GM19328 (cell line): ENCODE measurements at regions not wholly inside any gene's neighbourhood (a gene's known extent, or its start where the extent isn't known, plus 50 kb on each side); places are given as distances from the start of the nearest gene placed in this dataset.

Experiments
- ATAC-seq: cut with Tn5 transposase; IDR thresholded peaks from one replicate; pipeline ENCODE4 v1.9.1; 2021; ENCODE audit warnings: mild to moderate bottlenecking, moderate library complexity; ENCODE audit not compliant: unreplicated experiment

DNA sequence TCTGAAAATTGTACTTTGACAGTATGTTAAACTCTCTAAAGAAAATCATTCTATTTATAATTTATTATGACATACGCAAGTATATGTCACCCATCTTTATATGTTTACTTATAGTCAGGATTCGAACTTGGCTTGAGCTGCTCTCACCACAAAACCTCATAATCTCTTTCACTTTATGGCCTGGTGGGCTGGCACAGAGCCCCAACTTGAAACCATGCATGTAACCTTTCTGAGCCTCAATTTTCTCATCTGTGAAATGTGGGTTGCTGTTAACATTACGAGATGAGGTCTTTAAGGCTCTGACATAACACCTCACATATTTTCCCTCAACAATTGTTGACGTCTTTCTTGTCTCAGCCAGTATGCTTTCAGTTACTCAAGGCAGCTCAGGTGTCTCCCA, 69.4 kb upstream of the PFN2 start:
- no peak for ATAC-seq

DNA sequence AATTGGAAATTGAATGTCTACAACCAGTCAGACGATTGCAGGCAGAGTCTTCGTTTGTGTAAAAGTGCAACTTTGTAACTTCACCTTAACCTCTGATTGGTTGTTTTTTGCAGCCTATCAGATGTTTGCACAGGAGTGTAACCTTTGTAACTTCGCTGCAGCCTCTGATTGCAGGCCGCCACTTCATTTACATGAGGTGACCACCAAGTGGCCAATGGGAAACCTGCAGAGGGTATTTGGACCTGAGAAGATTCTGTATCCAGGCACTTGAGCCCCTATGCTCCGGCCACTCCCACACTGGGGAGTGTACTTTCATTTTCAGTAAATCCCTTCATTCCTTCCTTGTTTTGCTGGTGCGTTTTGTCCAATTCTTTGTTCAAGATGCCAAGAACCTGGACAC, 68.1 kb upstream of the PFN2 start:
- no peak for ATAC-seq

DNA sequence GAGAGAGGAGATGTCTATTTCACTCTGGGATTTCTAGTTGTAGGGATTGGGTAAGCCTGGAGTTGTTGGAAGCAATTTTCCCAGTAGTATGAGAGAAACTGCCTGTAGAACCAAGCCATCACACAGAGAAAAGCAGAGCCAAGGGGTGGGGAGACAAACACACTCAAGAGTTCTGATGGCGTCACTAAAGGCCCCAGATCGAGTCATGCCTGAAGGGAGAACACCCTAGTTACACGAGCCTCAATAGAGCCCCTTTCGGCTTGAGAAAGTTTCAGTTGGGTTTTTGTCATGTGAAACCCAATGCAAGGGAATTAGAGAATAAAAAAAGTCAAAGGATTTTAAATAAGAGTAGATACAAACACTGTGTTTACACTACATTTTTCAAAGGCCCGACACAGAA, 66.1 kb upstream of the PFN2 start:
- no peak for ATAC-seq

DNA sequence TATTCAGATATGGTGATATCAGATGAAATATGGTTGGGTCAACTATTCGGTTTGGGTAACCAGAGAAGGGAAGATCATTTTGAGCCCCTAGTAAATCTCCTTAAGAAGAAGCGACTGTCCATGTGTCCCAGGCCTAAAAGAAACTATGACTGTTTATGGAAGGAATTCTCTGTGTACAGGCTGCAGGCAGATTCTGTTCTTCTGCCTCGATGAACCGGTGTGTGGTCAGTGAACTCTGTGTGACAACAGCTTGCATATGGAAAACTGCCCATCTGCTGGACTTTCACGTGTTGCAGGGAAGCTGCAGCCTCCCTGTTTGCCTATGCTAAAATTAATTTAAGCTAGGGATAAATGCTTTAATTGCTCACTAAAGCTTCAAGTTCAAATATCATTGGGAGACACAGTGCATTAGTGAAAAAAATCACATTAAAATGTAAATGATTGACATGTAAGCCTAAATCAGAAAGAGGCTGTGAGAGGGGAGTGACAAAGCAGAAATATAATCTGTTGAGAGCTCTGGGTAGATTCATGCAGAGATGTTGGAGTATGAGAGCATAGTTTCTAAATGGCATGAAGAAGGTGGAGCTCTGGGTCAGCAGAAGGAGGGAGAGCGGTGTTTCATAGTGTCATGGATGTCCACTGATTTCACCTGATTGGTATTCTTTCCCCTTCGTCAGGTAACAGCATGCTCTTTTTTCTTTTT, 65.4 kb upstream of the PFN2 start:
- no peak for ATAC-seq

DNA sequence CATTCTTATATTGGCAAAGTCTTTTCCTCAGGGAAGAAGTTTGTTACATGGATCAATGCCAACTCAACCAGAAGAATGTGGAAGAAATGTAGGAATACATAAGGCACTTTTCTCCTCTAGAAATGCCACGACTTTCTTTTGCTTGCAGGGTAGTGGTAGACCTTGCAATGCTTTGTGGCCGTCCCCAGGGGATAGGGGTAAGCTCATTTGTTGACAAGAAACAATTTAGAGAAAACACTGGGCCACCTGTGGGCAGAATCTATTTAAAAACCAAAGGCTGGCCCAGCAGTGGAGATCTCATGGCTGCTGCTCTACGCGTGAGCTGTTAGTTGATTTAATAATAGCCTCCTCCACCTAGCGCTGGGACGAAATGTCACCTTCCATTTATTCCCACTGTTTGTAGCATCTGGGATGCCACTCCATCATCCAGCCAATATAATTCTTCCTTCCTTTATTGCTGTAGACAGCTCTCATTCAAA, 64.6 kb upstream of the PFN2 start:
- ATAC-seq: no peak

DNA sequence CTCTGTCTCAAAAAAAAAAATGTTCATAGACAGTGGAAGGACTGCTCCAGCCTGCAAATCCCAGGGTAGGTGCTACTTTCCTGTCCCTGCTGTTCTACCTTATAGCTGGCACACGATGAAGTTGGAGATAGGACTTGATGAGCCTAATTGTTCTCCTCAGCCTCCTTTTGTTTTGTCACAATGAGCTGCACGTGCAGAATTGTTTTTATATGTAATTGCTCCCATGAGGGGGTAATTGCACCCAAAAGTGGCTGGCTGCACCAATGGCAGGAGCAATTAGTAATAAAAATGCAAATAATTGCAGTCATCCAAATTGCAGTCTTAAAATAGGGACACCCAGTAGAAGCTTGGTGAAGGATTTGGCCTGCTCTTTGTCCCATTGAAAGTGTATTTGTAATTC, 63.0 kb upstream of the PFN2 start:
- no peak for ATAC-seq

DNA sequence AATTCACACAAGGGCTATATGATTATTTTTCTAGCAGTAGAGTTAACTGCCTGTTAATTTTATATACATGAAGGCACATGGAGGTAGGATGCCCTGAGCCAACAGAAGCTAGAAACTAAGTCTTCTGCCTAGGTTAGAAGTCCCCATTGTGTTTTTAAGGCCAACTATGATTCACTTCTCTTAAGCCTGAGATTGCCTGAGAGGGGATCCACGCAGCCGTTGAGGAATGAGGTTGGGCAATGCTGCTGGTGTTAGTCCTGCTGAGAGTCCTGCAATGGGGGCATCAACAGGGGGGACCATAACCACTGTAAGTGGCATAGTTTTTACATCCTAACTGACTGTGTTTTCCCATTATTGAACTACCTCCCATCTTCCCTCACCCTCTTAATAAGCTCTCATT, 60.1 kb upstream of the PFN2 start:
- ATAC-seq: no peak

DNA sequence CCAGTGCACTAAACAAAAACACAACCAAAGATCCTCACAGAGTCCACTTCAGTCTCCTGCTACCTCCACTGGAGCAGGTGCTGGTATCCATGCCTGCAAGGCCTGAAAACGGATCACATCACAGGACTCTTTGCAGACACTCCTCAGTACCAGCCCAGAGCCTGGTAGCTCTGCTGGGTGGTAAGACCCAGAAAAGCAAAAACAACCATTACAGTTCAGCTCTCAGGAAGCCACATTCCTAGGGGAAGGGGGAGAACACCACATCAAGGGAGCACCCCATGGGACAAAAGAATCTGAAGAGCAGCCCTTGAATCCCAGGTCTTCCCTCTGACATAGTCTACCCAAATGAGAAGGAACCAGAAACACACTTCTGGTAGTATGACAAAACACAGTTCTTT, 52.5 kb upstream of the PFN2 start:
- no peak for ATAC-seq

DNA sequence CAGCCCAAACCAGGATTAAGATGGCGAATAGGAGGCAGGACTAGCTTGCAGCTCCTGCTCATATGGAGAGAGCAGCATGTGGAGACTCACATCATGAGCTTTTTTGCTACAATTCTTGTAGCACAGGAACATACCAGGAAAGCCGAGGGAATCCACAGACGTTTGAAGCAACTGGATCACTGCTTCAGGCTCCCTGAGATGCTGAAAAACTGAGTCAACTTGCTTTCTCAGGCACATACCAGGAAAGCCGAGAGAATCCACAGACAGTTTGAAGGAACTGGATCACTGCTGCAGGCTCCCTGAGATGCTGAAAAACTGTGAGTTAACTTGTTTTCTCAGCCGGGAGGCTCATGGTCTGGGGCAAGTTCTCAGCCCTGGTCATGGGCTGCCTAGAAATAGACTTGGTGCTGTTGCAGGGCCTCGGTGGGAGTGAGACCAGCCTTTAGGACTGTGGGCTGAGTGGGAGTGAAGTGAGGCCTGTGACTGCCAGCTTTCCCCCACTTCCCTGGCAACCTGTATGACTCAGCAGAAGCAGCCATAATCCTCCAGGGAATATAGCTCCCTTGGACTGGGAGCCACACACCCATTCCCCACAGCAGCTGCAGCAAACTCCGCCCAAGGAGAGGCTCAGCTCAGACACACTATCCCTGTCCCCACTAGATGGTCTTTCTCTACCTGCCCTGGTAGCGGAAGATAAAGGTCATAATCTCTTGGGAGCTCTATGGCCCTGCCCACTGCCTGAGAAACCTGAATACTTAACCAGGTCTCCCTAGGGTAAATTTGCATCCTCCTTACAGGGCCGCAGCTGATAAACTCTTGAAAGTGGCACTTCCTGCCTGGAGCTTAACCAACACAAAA, 51.9 kb upstream of the PFN2 start:
- no peak for ATAC-seq

DNA sequence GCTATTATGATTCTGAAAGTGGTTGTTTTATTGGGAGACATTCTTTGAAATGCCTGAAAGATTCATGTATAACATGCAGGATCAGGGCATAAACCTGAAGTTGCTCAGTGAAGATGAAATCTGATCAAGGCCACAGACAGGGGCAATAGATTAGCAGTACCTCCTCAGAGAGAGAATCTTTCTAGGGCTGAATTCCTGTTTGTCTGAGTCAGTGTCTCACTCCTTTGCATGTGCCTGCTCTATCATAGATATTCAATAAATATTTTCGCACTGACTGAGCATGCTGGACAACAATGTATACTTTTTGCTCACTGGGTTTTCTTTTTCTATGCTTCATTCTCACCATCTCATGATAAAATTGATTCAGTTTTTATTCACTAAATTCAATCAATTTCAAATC, 49.8 kb upstream of the PFN2 start:
- no peak for ATAC-seq
